GM10266 (cell line): ENCODE measurements at regions not wholly inside any gene's neighbourhood (a gene's known extent, or its start where the extent isn't known, plus 50 kb on each side); places are given as distances from the start of the nearest gene placed in this dataset.

Source experiments
- DNase-seq: peaks from one replicate; pipeline ENCODE4 v3.0.0; 2012; ENCODE audit errors: extremely low spot score
- CTCF ChIP-seq: IDR thresholded peaks from 2 replicates; pipeline ENCODE4 v1.5.1; 2012; ENCODE audit warnings: mild to moderate bottlenecking, low read depth; ENCODE audit not compliant: control insufficient read depth, insufficient read depth; ENCODE audit errors: missing control alignments

- DNase-seq: no peak
- no peak for TF ChIP-seq CTCF
Observed at GRCh38 chr20:41927189-41927588, 309.0 kb upstream of the CHD6 start.

- no peak for TF ChIP-seq CTCF
- no peak for DNase-seq
Observed at GRCh38 chr20:41925476-41925875, 307.3 kb upstream of the CHD6 start.

- TF ChIP-seq CTCF: no peak
- no peak for DNase-seq
Observed at GRCh38 chr20:41923624-41924023, 305.4 kb upstream of the CHD6 start.

GRCh38 chr20:41913146-41913545, 295.0 kb upstream of the CHD6 start:
- no peak for DNase-seq
- no peak for TF ChIP-seq CTCF

- no peak for TF ChIP-seq CTCF
- no peak for DNase-seq
Observed at GRCh38 chr20:41910558-41910957, 292.4 kb upstream of the CHD6 start.

GRCh38 chr20:41905199-41905598, 287.0 kb upstream of the CHD6 start:
- TF ChIP-seq CTCF: no peak
- no peak for DNase-seq

- no peak for TF ChIP-seq CTCF
Observed at GRCh38 chr20:41903586-41903985, 285.4 kb upstream of the CHD6 start.

More at GRCh38 chr20:41903586-41903985, 285.4 kb upstream of the CHD6 start:
- no peak for DNase-seq
